ENCODE measurements at regions not wholly inside any gene's neighbourhood (a gene's known extent, or its start where the extent isn't known, plus 50 kb on each side); places are given as distances from the start of the nearest gene placed in this dataset.

DNA sequence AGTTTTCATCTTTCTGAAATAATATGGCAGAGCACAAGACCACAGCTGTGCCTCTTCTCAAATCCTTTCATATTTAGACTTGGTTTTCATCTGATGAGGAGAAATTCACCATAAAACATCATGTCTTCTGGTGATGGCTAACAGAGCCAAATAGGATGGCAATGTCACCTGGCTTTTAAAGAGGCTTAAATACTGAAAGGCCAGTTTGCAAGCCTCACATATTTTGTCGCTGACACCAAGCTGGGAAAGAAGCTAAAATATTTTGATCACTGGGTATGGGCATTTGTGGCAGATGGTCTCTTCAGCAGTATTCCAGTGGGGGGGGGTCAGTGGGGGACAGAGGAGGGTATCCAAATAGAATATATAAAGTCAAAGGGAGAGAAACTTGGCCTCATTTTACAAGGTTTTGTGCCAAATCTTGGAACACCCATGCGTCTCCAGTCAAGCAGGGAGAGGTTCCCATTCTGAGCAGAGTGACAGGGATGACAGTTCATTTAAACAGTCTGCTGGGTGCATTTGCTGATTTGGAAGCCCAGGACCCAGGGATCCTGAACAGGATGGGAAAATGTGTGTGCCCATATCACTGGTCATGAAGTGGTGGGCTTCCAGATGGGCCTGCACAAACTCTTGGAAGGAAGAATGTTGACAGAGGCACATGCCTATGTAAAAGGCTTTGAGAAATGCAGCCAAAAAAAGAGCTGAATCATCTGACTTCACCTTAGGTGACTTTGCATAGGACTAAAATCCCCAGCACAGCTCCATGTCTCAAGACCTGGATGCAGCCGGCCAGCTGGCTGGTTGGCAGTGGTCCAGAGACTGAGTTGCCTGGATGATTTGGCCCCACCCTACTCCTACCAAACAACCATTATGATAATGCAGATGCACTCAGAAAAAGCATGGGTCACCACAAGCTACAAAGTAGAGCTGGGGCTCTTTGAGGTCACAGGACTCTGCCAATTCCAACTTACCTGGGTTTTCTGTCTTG, 484.4 kb upstream of the NR3C2 start:
- TF ChIP-seq, protein P1, sequence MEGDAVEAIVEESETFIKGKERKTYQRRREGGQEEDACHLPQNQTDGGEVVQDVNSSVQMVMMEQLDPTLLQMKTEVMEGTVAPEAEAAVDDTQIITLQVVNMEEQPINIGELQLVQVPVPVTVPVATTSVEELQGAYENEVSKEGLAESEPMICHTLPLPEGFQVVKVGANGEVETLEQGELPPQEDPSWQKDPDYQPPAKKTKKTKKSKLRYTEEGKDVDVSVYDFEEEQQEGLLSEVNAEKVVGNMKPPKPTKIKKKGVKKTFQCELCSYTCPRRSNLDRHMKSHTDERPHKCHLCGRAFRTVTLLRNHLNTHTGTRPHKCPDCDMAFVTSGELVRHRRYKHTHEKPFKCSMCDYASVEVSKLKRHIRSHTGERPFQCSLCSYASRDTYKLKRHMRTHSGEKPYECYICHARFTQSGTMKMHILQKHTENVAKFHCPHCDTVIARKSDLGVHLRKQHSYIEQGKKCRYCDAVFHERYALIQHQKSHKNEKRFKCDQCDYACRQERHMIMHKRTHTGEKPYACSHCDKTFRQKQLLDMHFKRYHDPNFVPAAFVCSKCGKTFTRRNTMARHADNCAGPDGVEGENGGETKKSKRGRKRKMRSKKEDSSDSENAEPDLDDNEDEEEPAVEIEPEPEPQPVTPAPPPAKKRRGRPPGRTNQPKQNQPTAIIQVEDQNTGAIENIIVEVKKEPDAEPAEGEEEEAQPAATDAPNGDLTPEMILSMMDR (IDR thresholded peaks at IDR 0.05; ENCODE audit: insufficient read depth, low read length, missing control alignments), result no peak
- CTCF ChIA-PET, result no interaction called here
- POLR2A ChIA-PET, result no interaction called here
- DNase-seq (ENCODE audit: low read depth, low spot score), result no peak
- no peak overlapping the region for H3K4me3 ChIP-seq (ENCODE audit: low read depth, low read length)

DNA sequence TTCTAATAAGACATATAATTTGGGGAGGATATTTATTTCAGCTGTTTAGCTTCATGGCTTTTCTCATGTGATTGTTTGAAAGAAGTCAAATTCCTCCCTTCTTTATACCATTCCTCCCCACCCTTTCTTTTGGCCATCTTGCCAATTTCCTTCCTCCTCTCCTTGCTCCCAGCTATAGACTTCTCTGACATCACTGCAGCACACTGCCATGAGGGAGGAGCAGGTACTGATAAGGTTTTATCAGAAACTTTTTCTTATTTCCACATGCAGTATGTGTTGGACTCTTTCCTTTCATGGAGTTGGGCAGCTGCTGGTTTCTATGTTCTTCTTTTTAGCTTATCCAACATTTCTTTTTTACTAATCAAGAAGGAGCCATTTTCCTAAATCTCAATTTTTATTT, 481.7 kb upstream of the NR3C2 start:
- TF ChIP-seq, protein P1 (IDR thresholded peaks at IDR 0.05; ENCODE audit: insufficient read depth, low read length, missing control alignments), result no peak
- DNase-seq (ENCODE audit: low read depth, low spot score), result no peak
- POLR2A ChIA-PET, result no interaction called here
- CTCF ChIA-PET, result no interaction called here
- H3K4me3 ChIP-seq (ENCODE audit: low read depth, low read length), result no peak overlapping the region

DNA sequence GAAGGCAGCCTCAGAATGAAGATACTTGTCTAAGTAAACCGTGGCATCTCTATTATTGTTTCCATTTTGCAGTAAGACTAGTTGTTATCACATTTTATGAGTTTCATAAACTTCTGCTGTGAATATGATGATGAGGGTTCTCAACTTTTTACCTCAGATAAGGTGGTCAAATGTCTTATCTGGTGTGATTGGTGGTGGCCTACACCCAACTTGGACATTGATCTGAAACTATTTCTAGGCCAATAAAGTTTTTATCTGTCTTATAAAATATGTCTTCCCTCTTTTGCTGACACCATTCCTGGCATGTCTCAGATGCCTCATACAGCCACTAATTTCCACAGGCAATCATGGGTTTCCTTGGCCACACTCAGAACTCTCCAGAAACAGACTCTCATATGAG, 480.3 kb upstream of the NR3C2 start:
- no peak overlapping the region for H3K4me3 ChIP-seq (ENCODE audit: low read depth, low read length)
- POLR2A ChIA-PET, result no interaction called here
- TF ChIP-seq, protein P1 (IDR thresholded peaks at IDR 0.05; ENCODE audit: insufficient read depth, low read length, missing control alignments), result no peak
- DNase-seq (ENCODE audit: low read depth, low spot score), result no peak
- CTCF ChIA-PET, result no interaction called here

DNA sequence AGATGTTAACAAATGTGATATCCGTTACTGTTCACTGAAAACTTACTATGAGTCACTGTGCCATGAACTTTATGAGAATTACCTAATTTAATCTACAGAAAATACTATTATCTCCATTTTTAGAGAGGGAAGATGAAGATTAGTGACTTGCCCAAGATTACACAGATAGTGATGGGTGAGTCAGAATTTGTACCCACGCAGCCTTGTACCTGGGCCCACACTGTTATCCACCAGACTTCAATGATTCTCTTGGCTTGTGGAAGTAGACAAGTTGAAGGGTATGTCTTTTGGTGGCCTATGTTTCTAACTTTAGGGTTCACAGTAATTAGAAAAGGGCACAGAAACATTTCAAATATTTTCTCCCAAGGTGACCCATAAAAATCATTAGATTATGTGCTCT, 472.5 kb upstream of the NR3C2 start:
- no peak for DNase-seq (ENCODE audit: low read depth, low spot score)
- TF ChIP-seq, protein P1 (IDR thresholded peaks at IDR 0.05; ENCODE audit: insufficient read depth, low read length, missing control alignments), result no peak
- H3K4me3 ChIP-seq (ENCODE audit: low read depth, low read length), result no peak overlapping the region
- CTCF ChIA-PET, result no interaction called here
- POLR2A ChIA-PET, result no interaction called here

DNA sequence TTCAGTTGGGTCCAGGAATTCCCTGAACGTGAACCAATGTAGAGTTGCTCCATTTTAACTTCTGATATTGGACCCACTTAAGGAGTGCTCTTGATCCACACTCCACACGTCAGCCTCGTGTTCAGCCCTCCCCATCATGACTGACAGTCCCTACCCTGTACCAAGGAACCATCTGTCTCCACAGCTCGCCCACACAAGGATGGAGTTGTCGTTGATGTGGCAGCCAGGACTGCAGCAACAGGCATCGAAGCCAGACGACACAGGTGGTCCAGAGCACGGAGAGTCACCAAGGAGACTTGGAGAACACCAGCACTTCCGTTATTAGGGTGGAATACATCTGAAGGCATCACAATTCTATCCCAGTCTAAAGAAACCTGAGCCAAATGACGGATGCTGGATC, 472.1 kb upstream of the NR3C2 start:
- CTCF ChIA-PET, result no interaction called here
- H3K4me3 ChIP-seq (ENCODE audit: low read depth, low read length), result no peak overlapping the region
- DNase-seq (ENCODE audit: low read depth, low spot score), result no peak
- TF ChIP-seq, protein P1 (IDR thresholded peaks at IDR 0.05; ENCODE audit: insufficient read depth, low read length, missing control alignments), result no peak
- POLR2A ChIA-PET, result no interaction called here

DNA sequence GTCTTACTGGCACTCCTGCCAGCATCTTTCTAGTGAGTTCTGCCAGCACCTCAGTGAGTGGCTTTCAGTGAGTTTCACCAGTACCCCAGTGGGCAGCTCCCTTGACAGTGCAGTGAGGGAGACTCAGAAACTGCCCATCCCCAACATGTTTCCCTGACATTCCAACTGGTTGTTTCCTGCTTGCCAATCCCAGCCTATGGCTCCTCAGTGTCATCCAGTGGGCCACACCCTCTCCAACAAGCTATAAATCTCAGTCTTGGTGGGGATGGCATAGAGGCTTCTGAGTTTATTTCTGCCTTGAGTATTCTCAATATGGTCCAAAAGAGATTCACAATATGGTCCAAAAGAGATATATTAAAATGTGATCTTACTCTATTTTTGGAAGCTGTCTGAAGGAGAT, 461.2 kb upstream of the NR3C2 start:
- TF ChIP-seq, protein P1 (IDR thresholded peaks at IDR 0.05; ENCODE audit: insufficient read depth, low read length, missing control alignments), result no peak
- H3K4me3 ChIP-seq (ENCODE audit: low read depth, low read length), result no peak overlapping the region
- no peak for DNase-seq (ENCODE audit: low read depth, low spot score)
- ChIA-PET CTCF (no interaction called here), POLR2A (no interaction called here)
